A204.1 (cell line): ENCODE measurements at regions not wholly inside any gene's neighbourhood (a gene's known extent, or its start where the extent isn't known, plus 50 kb on each side); places are given as distances from the start of the nearest gene placed in this dataset.
"Not testable (repeated sequence)": the region's sequence is repeated elsewhere in the genome, so short reads cannot be mapped to it uniquely, and the experiment has no call there.

Experiments used
- FAIRE-seq: peaks from 2 replicates; lab custom pipeline; 2012; peaks lifted over from hg19 to GRCh38; lab: Jason Lieb, UNC

GRCh38 chr18:41690332-41691127 lies 264.5 kb upstream of the PIK3C3 start:
- FAIRE-seq: no peak

DNA sequence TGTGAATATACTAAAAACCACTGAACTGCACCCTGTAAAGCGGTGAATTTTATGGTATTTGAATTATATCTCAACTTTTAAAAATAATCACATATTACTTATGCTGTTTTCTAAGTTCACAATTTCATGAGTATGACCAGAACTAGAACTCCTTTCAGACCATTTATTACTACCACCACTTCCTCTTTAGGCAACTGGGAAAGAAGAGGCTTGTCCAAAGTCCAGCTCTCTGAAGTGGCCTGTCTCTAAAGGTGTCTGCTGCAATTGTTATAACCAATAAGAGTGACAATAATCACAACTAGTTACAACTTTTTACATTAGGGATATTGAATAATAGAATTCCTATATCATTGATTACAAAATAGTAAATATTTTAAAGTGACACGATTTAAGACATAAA lies 267.9 kb upstream of the PIK3C3 start:
- FAIRE-seq: no peak

DNA sequence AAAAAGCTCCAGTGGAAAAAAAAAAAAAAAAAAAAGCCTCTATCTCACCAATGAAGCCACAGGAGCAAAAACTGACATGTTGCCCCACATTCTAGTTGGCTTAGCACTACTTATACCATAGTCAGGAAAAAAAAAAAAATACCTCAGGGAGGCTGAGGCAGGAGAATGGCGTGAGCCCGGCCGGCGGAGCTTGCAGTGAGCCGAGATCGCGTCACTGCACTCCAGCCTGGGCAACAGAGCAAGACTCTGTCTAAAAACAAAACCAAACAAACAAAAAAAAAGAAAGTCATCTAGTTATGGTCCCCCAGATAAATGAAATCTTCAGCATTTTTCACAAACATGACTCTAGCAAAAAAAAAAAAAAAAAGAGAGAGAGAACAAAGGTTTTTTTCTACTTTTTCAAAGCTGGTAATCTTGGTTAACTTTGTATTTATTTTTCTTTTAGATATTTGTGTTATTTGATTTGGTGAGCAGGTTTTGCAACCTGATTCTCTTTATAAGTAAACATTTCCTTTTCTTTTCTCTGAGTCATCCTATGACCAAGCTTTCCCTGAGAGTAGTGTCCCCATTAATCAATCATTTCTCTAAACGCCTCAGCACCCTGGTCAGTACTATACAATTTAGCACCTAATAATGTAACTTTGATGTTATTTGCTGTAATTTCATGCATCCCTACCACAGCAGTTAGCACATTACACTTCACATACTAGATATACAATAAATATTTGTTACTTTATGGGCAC lies 273.7 kb upstream of the PIK3C3 start:
- no peak for FAIRE-seq

- no peak for FAIRE-seq
Measured at GRCh38 chr18:41674506-41674905, 280.5 kb upstream of the PIK3C3 start.

DNA sequence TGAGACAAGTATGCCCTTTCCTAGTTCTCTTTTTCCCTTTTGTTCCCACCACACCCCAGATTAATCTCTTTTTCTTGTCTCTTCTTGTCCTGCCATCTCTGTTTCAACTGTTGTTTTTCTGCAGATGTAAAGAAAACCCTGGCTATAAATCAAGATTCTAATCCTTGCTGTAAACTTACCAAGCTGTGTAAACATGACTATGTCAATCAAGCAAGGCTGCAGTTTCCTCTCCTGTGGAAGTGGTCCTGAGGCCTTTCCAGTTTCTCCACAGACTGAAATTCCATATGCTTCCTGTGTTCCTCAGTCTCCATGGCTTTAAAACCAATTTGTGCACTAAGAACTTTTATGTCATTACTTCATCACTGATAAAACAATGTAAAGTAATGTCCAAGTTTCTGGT lies 288.8 kb upstream of the PIK3C3 start:
- no peak for FAIRE-seq

GRCh38 chr18:41665210-41665609 lies 289.8 kb upstream of the PIK3C3 start:
- no peak for FAIRE-seq

GRCh38 chr18:41660654-41661053 lies 294.4 kb upstream of the PIK3C3 start:
- no peak for FAIRE-seq

DNA sequence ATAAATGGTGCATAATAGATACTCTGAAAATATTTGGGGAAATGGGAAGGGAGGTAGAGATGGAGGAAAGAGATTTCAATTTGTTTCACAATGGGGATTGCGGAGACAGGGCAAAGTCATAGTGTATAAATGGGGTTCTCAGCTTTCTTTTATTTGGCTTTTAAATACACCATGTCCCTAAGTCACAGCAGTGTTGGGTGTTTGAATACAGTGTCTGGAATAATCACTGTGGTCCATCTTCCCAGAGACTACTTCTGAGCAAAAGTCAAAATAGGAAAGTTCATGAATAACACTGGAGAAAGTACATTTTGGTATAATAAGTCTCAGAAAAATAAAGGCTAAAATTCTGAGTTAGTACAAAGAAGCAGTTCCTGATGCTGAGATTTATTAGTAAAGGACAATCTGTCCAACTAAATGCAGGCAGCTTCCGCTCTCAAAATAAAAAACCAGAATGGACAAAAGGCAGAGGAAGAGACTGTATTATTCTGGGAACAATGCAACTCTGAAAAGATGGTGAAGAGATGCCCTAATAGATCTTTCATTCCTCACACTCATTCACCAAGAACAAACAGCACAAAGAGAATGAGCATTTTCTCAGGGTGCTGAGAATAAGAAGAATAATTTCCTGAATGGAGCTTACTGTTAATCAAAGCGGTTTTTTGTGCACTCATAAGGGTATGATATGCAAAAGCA lies 295.4 kb upstream of the PIK3C3 start:
- no peak for FAIRE-seq

- FAIRE-seq: no peak
Measured at GRCh38 chr18:41657189-41657588, 297.8 kb upstream of the PIK3C3 start.

- no peak for FAIRE-seq
Measured at GRCh38 chr18:41655074-41655473, 300.0 kb upstream of the PIK3C3 start.

DNA sequence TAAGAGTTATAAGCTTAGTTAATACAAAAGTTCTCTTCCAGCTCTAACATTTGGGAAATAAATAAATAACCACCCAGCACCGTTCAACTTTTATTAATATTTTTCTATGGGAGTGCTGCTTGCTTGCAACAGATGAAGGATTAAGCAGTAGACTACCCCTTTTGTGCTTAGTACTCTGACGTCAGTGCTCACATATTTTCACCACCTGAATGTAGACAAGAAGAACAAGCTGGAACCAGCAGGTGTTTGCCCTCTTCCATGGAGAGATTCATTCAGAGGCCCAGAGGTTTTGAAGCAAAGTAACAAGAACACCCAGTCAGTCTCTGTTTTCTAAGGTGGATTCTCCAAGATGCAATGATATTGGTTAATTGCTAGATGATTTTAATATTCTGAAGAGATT lies 307.1 kb upstream of the PIK3C3 start:
- FAIRE-seq: no peak

DNA sequence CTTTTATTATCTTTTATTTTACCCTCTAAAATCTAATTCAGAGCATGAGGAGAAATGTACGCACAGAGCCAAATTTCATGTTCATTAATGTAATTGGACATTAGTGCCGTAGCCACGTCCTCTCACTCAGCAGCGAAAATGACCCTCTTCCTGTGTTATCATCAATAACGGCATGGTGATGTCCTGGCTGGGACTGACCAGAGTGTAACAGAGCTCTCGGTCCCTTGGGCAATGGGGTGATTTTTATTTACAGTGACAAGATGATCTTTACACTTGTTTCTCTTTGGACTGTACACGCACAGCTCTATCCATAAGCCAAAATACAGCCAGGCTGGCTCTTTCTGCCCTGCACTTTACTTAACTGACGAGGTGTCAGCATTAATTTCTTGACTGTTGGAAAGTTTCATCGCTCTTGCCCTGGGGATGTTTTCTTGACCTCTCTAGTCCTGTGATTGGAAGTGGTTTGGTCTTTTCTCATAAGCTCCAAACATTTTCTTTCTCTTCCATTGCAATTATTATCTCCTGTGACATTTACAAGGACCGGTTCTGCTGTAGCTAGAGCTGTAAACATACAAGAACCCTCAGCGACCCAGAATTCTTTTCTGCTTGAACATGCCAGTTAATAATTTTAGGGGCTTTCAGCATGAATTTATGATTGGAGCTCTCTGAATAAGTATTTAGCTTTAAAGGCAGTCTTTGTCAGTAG lies 308.0 kb upstream of the PIK3C3 start:
- FAIRE-seq: no peak

GRCh38 chr18:41645589-41646360 lies 309.3 kb upstream of the PIK3C3 start:
- no peak for FAIRE-seq

DNA sequence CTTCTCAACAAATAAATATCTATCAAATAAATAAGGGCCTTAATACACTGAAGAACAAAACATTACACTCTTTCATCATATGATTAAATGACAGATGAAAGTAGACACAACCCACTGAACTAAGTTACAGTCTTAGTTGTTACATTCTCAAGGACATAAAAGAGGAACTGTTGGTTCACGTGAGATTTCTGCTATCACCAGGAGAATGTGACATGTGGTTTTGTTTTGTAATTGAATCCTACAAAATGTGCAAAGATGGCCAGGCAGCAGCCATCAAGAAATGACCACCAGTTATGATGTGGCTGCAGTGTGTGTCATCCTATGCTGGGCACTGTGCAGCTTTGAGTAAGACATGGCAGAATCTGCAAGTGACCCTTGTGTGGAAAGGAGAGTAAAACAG lies 310.6 kb upstream of the PIK3C3 start:
- FAIRE-seq: no peak

- FAIRE-seq: no peak
Measured at GRCh38 chr18:41643427-41643826, 311.6 kb upstream of the PIK3C3 start.

GRCh38 chr18:41642756-41643155 lies 312.3 kb upstream of the PIK3C3 start:
- no peak for FAIRE-seq

- FAIRE-seq: no peak
Measured at GRCh38 chr18:41639218-41639617, 315.8 kb upstream of the PIK3C3 start.

- not testable (repeated sequence) for FAIRE-seq
Measured at GRCh38 chr18:41631723-41632285, 323.2 kb upstream of the PIK3C3 start.

DNA sequence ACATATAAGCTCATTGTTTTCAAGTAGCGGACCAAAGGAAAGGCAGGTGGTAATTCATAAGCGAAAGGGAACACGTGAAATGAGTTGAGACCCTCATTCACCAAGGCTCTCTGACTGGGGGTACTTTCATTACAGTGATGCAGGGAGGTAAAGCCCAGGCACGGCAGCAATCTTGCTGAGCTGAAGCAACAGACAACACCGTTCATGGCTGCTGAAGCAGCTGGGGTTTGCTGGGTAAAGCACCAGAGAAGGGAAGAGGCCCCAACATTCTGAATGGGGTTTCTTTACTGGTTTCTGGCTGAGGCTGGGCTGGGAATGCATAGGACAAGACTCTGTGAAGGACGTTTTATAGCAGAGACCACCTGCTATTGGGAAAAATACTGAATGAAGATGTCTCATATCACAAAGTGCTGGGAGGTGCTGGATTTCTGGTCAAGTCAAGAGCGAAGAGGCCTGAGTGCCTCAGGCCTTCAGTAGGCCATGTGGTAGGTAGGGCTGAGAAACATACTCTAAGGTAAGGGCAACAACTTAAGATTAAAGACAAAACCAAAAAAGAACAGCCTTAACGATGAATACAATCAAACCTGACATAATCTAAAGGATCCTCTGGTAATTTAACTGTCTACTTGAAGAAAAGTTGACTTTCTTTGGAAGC lies 324.7 kb upstream of the PIK3C3 start:
- no peak for FAIRE-seq

- no peak for FAIRE-seq
Measured at GRCh38 chr18:41624460-41624859, 330.6 kb upstream of the PIK3C3 start.

GRCh38 chr18:41621177-41621576 lies 333.9 kb upstream of the PIK3C3 start:
- no peak for FAIRE-seq
